ENCODE measurements at regions not wholly inside any gene's neighbourhood (a gene's known extent, or its start where the extent isn't known, plus 50 kb on each side); places are given as distances from the start of the nearest gene placed in this dataset.

GRCh38 chr13:71935166-71935840 is 68.3 kb upstream of the DACH1 start:
- H3K36me3 Mint-ChIP-seq, result no peaks in the 10 kb centered on the region
- DNase-seq (ENCODE audit: low spot score in 2 of 2) (no peak), ATAC-seq (no peak)
- peaks cover 5 to 8% of the 10 kb centered on the region in 2 donors for H3K9me3 Mint-ChIP-seq
- no peak overlapping the region for H3K27ac Mint-ChIP-seq

GRCh38 chr13:71924931-71925330 is 57.9 kb upstream of the DACH1 start:
- no peaks in the 10 kb centered on the region for H3K36me3 Mint-ChIP-seq
- ATAC-seq (no peak), DNase-seq (ENCODE audit: low spot score in 2 of 2) (no peak)
- H3K9me3 Mint-ChIP-seq, result peaks cover 0 to 3% of the 10 kb centered on the region in 2 donors
- no peak overlapping the region for H3K27ac Mint-ChIP-seq

GRCh38 chr13:71922194-71922593 is 55.2 kb upstream of the DACH1 start:
- Mint-ChIP-seq H3K27ac (no peak overlapping the region), H3K9me3 (peaks cover 3 to 6% of the 10 kb centered on the region in 2 donors), H3K36me3 (no peaks in the 10 kb centered on the region)
- ATAC-seq, result no peak
- no peak for DNase-seq (ENCODE audit: low spot score in 2 of 2)
